H9 (cell line): ENCODE measurements at regions not wholly inside any gene's neighbourhood (a gene's known extent, or its start where the extent isn't known, plus 50 kb on each side); places are given as distances from the start of the nearest gene placed in this dataset.

ENCODE experiments used
- DNase-seq: peaks from one replicate; pipeline ENCODE4 v3.0.0-alpha.2; 2017
- H2AFZ ChIP-seq: one replicate; pipeline ENCODE4 v1.6.1; 2013; ENCODE audit warnings: mild to moderate bottlenecking, low read length, control low read depth, moderate library complexity
- H2AK5ac ChIP-seq: 2 replicates; pipeline ENCODE4 v1.6.1; 2013; ENCODE audit warnings: low read length, control low read depth, mixed read lengths; ENCODE audit not compliant: insufficient read length
- H2BK120ac ChIP-seq: one replicate; pipeline ENCODE4 v1.6.1; 2013; ENCODE audit warnings: low read depth, mild to moderate bottlenecking, low read length, control low read depth, inconsistent platforms; ENCODE audit not compliant: poor library complexity, severe bottlenecking
- H2BK12ac ChIP-seq: 2 replicates; pipeline ENCODE4 v1.6.1; 2013; ENCODE audit warnings: low read length, control low read depth, mixed read lengths, low read depth; ENCODE audit not compliant: insufficient read length
- H2BK15ac ChIP-seq: 2 replicates; pipeline ENCODE4 v1.6.1; 2013; ENCODE audit warnings: low read depth, low read length, control low read depth
- H2BK20ac ChIP-seq: one replicate; pipeline ENCODE4 v1.6.1; 2013; ENCODE audit warnings: low read depth, mild to moderate bottlenecking, low read length, control low read depth, inconsistent platforms; ENCODE audit not compliant: poor library complexity, severe bottlenecking
- H2BK5ac ChIP-seq: 2 replicates; pipeline ENCODE4 v1.6.1; 2013; ENCODE audit warnings: low read length, control low read depth, mixed read lengths; ENCODE audit not compliant: insufficient read length
- H3K14ac ChIP-seq: 2 replicates; pipeline ENCODE4 v1.6.1; 2013; ENCODE audit warnings: low read length, control low read depth; ENCODE audit not compliant: insufficient read depth
- H3K18ac ChIP-seq: 2 replicates; pipeline ENCODE4 v1.6.1; 2013; ENCODE audit warnings: low read depth, mild to moderate bottlenecking, mixed read lengths, low read length, control low read depth; ENCODE audit not compliant: insufficient read length
- H3K23ac ChIP-seq: 2 replicates; pipeline ENCODE4 v1.6.1; 2013; ENCODE audit warnings: low read length, control low read depth, mixed read lengths, low read depth; ENCODE audit not compliant: insufficient read length
- H3K23me2 ChIP-seq: 2 replicates; pipeline ENCODE4 v1.6.1; 2013; ENCODE audit warnings: low read depth, mild to moderate bottlenecking, mixed read lengths, low read length, control low read depth; ENCODE audit not compliant: insufficient read length, poor library complexity, severe bottlenecking
- H3K27ac ChIP-seq: 2 replicates; pipeline ENCODE4 v1.5.1; 2013; ENCODE audit warnings: low read length, control low read depth, mixed read lengths, low read depth; ENCODE audit not compliant: insufficient read length
- H3K27me3 ChIP-seq: 2 replicates; pipeline ENCODE4 v1.6.1; 2013; ENCODE audit warnings: low read length, control low read depth, inconsistent platforms; ENCODE audit not compliant: insufficient read depth
- H3K4ac ChIP-seq: 2 replicates; pipeline ENCODE4 v1.6.1; 2013; ENCODE audit warnings: low read depth, mild to moderate bottlenecking, control low read depth, inconsistent platforms, low read length, moderate library complexity
- H3K4me1 ChIP-seq: 2 replicates; pipeline ENCODE4 v1.6.1; 2013; ENCODE audit warnings: low read length, control low read depth, inconsistent platforms; ENCODE audit not compliant: insufficient read depth
- H3K4me2 ChIP-seq: 2 replicates; pipeline ENCODE4 v1.6.1; 2013; ENCODE audit warnings: low read length, control low read depth, mixed read lengths; ENCODE audit not compliant: insufficient read length, insufficient read depth
- H3K56ac ChIP-seq: 2 replicates; pipeline ENCODE4 v1.6.1; 2013; ENCODE audit warnings: low read depth, mild to moderate bottlenecking, mixed read lengths, low read length, control low read depth; ENCODE audit not compliant: insufficient read length
- H3K79me1 ChIP-seq: 2 replicates; pipeline ENCODE4 v1.6.1; 2013; ENCODE audit warnings: low read depth, mild to moderate bottlenecking, moderate library complexity, low read length, control low read depth, inconsistent platforms; ENCODE audit not compliant: insufficient read depth, poor library complexity, severe bottlenecking
- H3K79me2 ChIP-seq: 2 replicates; pipeline ENCODE4 v1.6.1; 2013; ENCODE audit warnings: low read length, control low read depth, inconsistent platforms; ENCODE audit not compliant: insufficient read depth
- H3K9ac ChIP-seq: 2 replicates; pipeline ENCODE4 v1.6.1; 2013; ENCODE audit warnings: low read length, control low read depth, mixed read lengths; ENCODE audit not compliant: insufficient read length; ENCODE audit errors: extremely low read depth
- H3K9me3 ChIP-seq: one replicate; pipeline ENCODE4 v1.6.1; 2013; ENCODE audit warnings: low read depth, low read length, inconsistent platforms; ENCODE audit not compliant: control insufficient read depth
- H3T11ph ChIP-seq: one replicate; pipeline ENCODE4 v1.6.1; 2013; ENCODE audit warnings: mild to moderate bottlenecking, low read length, control low read depth, inconsistent platforms
- H4K20me1 ChIP-seq: one replicate; pipeline ENCODE4 v1.6.1; 2013; ENCODE audit not compliant: control insufficient read depth, insufficient read length, insufficient read depth
- H4K5ac ChIP-seq: 2 replicates; pipeline ENCODE4 v1.6.1; 2013; ENCODE audit warnings: low read depth, mild to moderate bottlenecking, mixed read lengths, low read length, control low read depth; ENCODE audit not compliant: insufficient read length
- H4K8ac ChIP-seq: replicated peaks from 2 replicates; pipeline ENCODE4 v1.6.1; 2013; ENCODE audit warnings: low read length, control low read depth, mixed read lengths, low read depth; ENCODE audit not compliant: insufficient read length
- H4K91ac ChIP-seq: 2 replicates; pipeline ENCODE4 v1.6.1; 2013; ENCODE audit warnings: low read depth, mild to moderate bottlenecking, moderate library complexity, mixed read lengths, low read length, control low read depth; ENCODE audit not compliant: insufficient read length
- H3K27ac Mint-ChIP-seq, 3 experiments: 2 replicates in 2 of 3; 3 replicates in 1 of 3; pipeline ENCODE4 v1.8.0; 2020 to 2021; ENCODE audit warnings: mixed read lengths in 3 of 3, mild to moderate bottlenecking in 1 of 3, moderate library complexity in 1 of 3
- H3K27me3 Mint-ChIP-seq: 2 replicates; pipeline ENCODE4 v1.8.0; 2021; ENCODE audit warnings: low read depth, mild to moderate bottlenecking, moderate library complexity, mixed read lengths
- H3K36me3 Mint-ChIP-seq, 3 experiments: 2 replicates in 2 of 3; 3 replicates in 1 of 3; pipeline ENCODE4 v1.8.0; 2020 to 2021; ENCODE audit warnings: low read depth in 3 of 3, mixed read lengths in 3 of 3; ENCODE audit not compliant: insufficient read depth in 1 of 3
- H3K4me1 Mint-ChIP-seq, 2 experiments: 2 replicates each; pipeline ENCODE4 v1.8.0; 2020; ENCODE audit warnings: mixed read lengths in 2 of 2
- H3K4me3 Mint-ChIP-seq, 2 experiments: 2 replicates in 1 of 2; 3 replicates in 1 of 2; pipeline ENCODE4 v1.8.0; 2020 to 2021; ENCODE audit warnings: mild to moderate bottlenecking in 2 of 2, mixed read lengths in 2 of 2, moderate library complexity in 1 of 2
- H3K9me3 Mint-ChIP-seq, 2 experiments: 2 replicates in 1 of 2; 3 replicates in 1 of 2; pipeline ENCODE4 v1.8.0; 2020; ENCODE audit warnings: mild to moderate bottlenecking in 2 of 2, mixed read lengths in 2 of 2, moderate library complexity in 1 of 2
- CTCF ChIP-seq: fragments of 200-600 bp; sonication (generic); conservative IDR thresholded peaks from 3 replicates; pipeline ENCODE4 v1.8.0; 2021; ENCODE audit warnings: antibody characterized with exemption, mild to moderate bottlenecking
- WGBS: extraction: QIAGEN DNeasy Blood & Tissue Kit; methylation state at CpG from one replicate; pipeline ENCODE4 v1.1.7; 2013; ENCODE audit warnings: missing lambda C conversion rate, low lambda C conversion rate, mixed read lengths; ENCODE audit not compliant: insufficient read length; ENCODE audit errors: extremely low coverage; 5-methylcytosine and 5-hydroxymethylcytosine counted together

- H3K27me3 Mint-ChIP-seq = no peaks in the 10 kb centered on the region
- WGBS = no CpG with 5 or more reads among the region's 1 CpG
- Histone ChIP-seq H2AK5ac (no peak overlapping the region), H3K79me1 (no peaks in the 10 kb centered on the region), H4K20me1 (no peaks in the 10 kb centered on the region), H3K27ac (no peak overlapping the region), H2BK120ac (no peak overlapping the region), H2BK15ac (no peak overlapping the region), H3K27me3 (no peaks in the 10 kb centered on the region), H2BK5ac (no peak overlapping the region), H3K9me3 (no peaks in the 10 kb centered on the region), H2AFZ (no peak overlapping the region), H3K4ac (no peak overlapping the region), H3K18ac (no peak overlapping the region), H3K4me1 (no peaks in the 10 kb centered on the region), H3K14ac (no peak overlapping the region), H4K5ac (no peak overlapping the region), H3K9ac (no peak overlapping the region), H2BK12ac (no peak overlapping the region), H3T11ph (no peak overlapping the region), H3K79me2 (no peaks in the 10 kb centered on the region), H2BK20ac (no peak overlapping the region), H3K4me2 (no peak overlapping the region), H3K56ac (no peak overlapping the region), H3K23me2 (no peaks in the 10 kb centered on the region), H4K8ac (no peak overlapping the region), H4K91ac (no peak overlapping the region), H3K23ac (no peak overlapping the region)
- TF ChIP-seq CTCF = no peak
- no peaks in the 10 kb centered on the region for H3K36me3 Mint-ChIP-seq
- H3K9me3 Mint-ChIP-seq = no peaks in the 10 kb centered on the region
- no peak overlapping the region for H3K27ac Mint-ChIP-seq
- H3K4me1 Mint-ChIP-seq = peaks cover 5% of the 10 kb centered on the region in 2 experiments
- no peak for DNase-seq
- no peak overlapping the region for H3K4me3 Mint-ChIP-seq
These were observed 1373.5 kb upstream of the PABPC4L start for GRCh38 chr4:135575041-135575440.
